ENCODE measurements at regions not wholly inside any gene's neighbourhood (a gene's known extent, or its start where the extent isn't known, plus 50 kb on each side); places are given as distances from the start of the nearest gene placed in this dataset.

GRCh38 chr2:181366675-181367175, 90.5 kb upstream of the ITGA4 start:
- TF ChIP-seq EZH2 (IDR thresholded peaks at IDR 0.05) (no peak), POLR2AphosphoS5 (IDR thresholded peaks at IDR 0.05; ENCODE audit: borderline replicate concordance, low read depth, low read length) (no peak)
